ENCODE measurements at regions not wholly inside any gene's neighbourhood (a gene's known extent, or its start where the extent isn't known, plus 50 kb on each side); places are given as distances from the start of the nearest gene placed in this dataset.

DNA sequence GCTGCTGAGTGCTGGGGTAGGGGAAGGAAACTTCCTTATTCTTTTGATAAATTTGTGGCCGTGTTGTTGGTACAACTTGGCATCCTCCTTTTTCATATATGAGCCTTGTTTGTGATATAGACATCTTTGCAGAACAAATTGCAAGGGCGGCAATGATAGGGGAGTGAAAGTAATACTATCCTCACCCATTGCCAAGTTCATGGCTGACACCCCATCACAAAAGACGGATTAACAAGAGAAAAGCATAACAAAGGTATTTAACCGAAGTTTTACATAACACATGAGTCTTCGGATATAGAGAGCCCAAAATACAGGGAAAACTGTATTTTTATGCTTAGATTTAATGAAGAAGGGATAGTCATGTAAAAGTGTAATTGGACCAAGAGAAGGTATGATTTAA is 86.3 kb upstream of the TMPRSS2 start:
- Histone ChIP-seq H3K79me2 (no peaks in the 10 kb centered on the region), H3K9me3 (ENCODE audit: control insufficient read depth, low read length) (no peaks in the 10 kb centered on the region), H3K27ac (no peak overlapping the region), H2AFZ (no peak overlapping the region), H3K4me1 (no peaks in the 10 kb centered on the region), H3K4me3 (ENCODE audit: low read depth, low read length) (no peak overlapping the region), H3K27me3 (ENCODE audit: control insufficient read depth, insufficient read depth, low read length) (no peaks in the 10 kb centered on the region), H3K36me3 (ENCODE audit: control insufficient read depth, insufficient read depth, low read length) (no peaks in the 10 kb centered on the region), H3K4me2 (ENCODE audit: low read length) (no peak overlapping the region), H3K9ac (no peak overlapping the region)
- TF ChIP-seq, protein P1, sequence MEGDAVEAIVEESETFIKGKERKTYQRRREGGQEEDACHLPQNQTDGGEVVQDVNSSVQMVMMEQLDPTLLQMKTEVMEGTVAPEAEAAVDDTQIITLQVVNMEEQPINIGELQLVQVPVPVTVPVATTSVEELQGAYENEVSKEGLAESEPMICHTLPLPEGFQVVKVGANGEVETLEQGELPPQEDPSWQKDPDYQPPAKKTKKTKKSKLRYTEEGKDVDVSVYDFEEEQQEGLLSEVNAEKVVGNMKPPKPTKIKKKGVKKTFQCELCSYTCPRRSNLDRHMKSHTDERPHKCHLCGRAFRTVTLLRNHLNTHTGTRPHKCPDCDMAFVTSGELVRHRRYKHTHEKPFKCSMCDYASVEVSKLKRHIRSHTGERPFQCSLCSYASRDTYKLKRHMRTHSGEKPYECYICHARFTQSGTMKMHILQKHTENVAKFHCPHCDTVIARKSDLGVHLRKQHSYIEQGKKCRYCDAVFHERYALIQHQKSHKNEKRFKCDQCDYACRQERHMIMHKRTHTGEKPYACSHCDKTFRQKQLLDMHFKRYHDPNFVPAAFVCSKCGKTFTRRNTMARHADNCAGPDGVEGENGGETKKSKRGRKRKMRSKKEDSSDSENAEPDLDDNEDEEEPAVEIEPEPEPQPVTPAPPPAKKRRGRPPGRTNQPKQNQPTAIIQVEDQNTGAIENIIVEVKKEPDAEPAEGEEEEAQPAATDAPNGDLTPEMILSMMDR (IDR thresholded peaks at IDR 0.05) = no peak

DNA sequence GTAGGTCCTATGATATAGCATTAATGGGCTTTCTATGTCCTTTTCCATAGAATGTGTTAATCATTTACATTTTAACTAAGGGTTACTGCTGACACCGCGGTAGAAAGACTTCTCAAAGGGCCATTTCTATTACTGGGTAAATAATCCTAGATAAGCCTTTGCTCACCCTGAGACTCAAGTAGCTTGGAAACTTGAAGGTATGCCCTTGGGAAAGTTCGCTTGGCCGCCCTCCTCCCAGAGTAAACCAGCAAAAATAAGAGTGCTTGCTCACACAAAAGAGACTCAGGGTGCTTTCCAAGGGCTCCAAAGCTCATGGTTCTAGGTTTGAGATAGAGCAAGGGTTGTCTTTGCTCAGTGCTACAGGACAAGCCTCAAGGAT is 85.8 kb upstream of the TMPRSS2 start:
- H3K4me1 ChIP-seq = no peaks in the 10 kb centered on the region
- no peaks in the 10 kb centered on the region for H3K36me3 ChIP-seq (ENCODE audit: control insufficient read depth, insufficient read depth, low read length)
- no peak overlapping the region for H2AFZ ChIP-seq
- no peak overlapping the region for H3K4me3 ChIP-seq (ENCODE audit: low read depth, low read length)
- no peaks in the 10 kb centered on the region for H3K27me3 ChIP-seq (ENCODE audit: control insufficient read depth, insufficient read depth, low read length)
- H3K79me2 ChIP-seq = no peaks in the 10 kb centered on the region
- no peak overlapping the region for H3K9ac ChIP-seq
- TF ChIP-seq, protein P1 (IDR thresholded peaks at IDR 0.05) = no peak
- no peak overlapping the region for H3K4me2 ChIP-seq (ENCODE audit: low read length)
- no peak overlapping the region for H3K27ac ChIP-seq
- no peaks in the 10 kb centered on the region for H3K9me3 ChIP-seq (ENCODE audit: control insufficient read depth, low read length)

DNA sequence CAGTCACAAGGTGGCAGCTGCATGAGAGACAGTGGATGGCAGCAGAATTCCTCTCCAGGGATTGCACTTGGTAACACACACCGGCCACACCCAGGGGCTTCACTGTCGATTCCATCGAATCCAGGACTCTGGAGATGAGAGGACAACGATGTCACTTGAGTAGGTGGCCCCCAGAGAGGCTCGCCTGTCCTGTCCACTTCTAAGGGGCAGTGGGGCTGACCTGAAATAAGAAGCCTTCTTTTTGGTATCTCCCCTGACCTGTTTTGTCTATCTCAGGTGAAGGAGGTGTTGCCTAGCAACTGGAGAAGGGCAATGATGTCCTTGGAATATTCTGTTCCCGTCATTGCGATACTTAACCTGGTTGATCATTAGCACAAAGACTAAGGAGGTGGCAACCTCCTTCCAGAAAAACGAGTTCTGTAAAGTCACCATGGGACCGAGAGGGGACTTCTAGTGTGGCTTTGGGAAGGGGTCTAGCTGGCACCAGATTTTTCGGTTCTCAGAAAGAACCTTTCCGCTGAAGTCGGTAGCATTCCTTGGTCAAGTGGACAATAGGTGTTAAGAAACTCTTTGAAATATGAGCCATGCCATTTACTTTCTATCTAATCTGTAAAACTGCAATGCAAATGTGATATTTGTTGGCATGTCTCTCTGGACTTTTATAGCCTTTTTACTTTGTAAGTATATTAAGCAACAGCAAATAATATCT is 85.2 kb upstream of the TMPRSS2 start:
- no peak overlapping the region for H3K27ac ChIP-seq
- no peaks in the 10 kb centered on the region for H3K9me3 ChIP-seq (ENCODE audit: control insufficient read depth, low read length)
- no peaks in the 10 kb centered on the region for H3K4me1 ChIP-seq
- no peak overlapping the region for H3K4me2 ChIP-seq (ENCODE audit: low read length)
- TF ChIP-seq, protein P1 (IDR thresholded peaks at IDR 0.05) = no peak
- no peak overlapping the region for H3K9ac ChIP-seq
- no peaks in the 10 kb centered on the region for H3K79me2 ChIP-seq
- no peaks in the 10 kb centered on the region for H3K36me3 ChIP-seq (ENCODE audit: control insufficient read depth, insufficient read depth, low read length)
- no peak overlapping the region for H3K4me3 ChIP-seq (ENCODE audit: low read depth, low read length)
- no peaks in the 10 kb centered on the region for H3K27me3 ChIP-seq (ENCODE audit: control insufficient read depth, insufficient read depth, low read length)
- H2AFZ ChIP-seq = no peak overlapping the region

DNA sequence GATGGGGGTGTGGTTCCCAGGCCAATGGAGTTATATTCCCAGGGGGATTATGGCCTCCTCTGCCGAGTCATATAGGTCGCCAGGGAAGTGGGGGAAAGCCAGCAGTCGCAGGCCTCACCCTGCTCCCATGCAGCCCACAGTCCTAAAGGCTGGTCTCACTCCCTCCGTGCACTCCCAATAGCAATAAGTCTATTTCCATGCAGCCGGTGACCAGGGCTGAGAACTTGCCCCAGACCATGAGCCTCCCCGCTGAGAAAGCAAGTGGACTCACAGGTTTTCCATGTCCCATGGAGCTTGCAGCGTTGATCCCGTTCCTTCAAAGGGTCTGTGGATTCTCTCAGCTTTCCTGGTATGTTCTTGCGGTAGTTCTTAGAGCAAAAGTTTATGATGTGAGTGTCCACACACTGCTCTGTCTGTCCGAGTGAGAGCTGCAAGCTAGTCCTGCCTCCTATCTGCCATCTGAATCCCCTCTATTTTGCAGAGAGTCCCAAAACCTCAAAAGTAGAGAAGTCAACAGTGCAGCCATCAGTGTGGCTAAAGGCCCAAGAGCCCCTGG is 81.7 kb upstream of the TMPRSS2 start:
- no peaks in the 10 kb centered on the region for H3K4me1 ChIP-seq
- no peak overlapping the region for H3K9ac ChIP-seq

More for the DNA sequence above, 81.7 kb upstream of the TMPRSS2 start:
- TF ChIP-seq, protein P1 (IDR thresholded peaks at IDR 0.05) = no peak
- Histone ChIP-seq H3K4me2 (ENCODE audit: low read length) (no peak overlapping the region), H3K36me3 (ENCODE audit: control insufficient read depth, insufficient read depth, low read length) (no peaks in the 10 kb centered on the region), H3K79me2 (no peaks in the 10 kb centered on the region), H3K4me3 (ENCODE audit: low read depth, low read length) (no peak overlapping the region), H3K9me3 (ENCODE audit: control insufficient read depth, low read length) (no peaks in the 10 kb centered on the region), H3K27ac (no peak overlapping the region), H3K27me3 (ENCODE audit: control insufficient read depth, insufficient read depth, low read length) (no peaks in the 10 kb centered on the region), H2AFZ (no peak overlapping the region)

All from parathyroid adenoma (tissue), 2 donors.